Thyroid gland (tissue), 4 donors: ENCODE measurements at regions not wholly inside any gene's neighbourhood (a gene's known extent, or its start where the extent isn't known, plus 50 kb on each side); places are given as distances from the start of the nearest gene placed in this dataset.

Experiments
- CTCF ChIP-seq, 6 experiments: fragments of 200-600 bp in 3 of 6; fragments of 450-650 bp in 3 of 6; sonication (generic) in 3 of 6; IDR thresholded peaks; one replicate each; pipeline ENCODE4 v1.5.1; 2016 to 2019; ENCODE audit warnings: antibody characterized with exemption in 6 of 6, mild to moderate bottlenecking in 2 of 6, inconsistent platforms in 1 of 6, moderate library complexity in 1 of 6
- POLR2A ChIP-seq, 2 donors: fragments of 450-650 bp; IDR thresholded peaks; one replicate each; pipeline ENCODE4 v1.6.1; 2017; ENCODE audit warnings: antibody characterized with exemption in 2 of 2, mild to moderate bottlenecking in 2 of 2, moderate library complexity in 1 of 2

- TF ChIP-seq CTCF (IDR thresholded peaks at IDR 0.05) (no peak), POLR2A (IDR thresholded peaks at IDR 0.05) (no peak)
These were observed 849.8 kb upstream of the CDH6 start for GRCh38 chr5:30343707-30344106.
